ENCODE measurements at regions not wholly inside any gene's neighbourhood (a gene's known extent, or its start where the extent isn't known, plus 50 kb on each side); places are given as distances from the start of the nearest gene placed in this dataset.

DNA sequence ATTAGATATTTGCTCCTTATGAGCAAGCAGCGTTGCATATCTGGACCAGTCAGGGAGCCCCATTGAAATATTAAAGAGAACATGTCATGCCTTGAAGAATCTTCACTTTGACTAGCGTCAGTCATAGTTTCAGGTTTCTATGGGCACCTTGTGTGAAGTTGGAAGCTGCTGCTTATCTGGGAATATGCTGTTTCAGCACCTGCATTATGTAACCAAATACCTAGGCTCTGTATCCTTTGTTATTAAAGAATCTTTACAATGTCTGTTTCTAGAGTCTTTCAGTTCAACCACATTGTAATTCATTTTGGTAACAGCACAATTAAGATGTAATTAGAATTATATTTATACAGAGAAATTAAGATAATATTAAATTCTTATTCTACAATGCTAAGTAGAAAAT lies 818.8 kb upstream of the TYRP1 start:
- Mint-ChIP-seq H3K36me3 (ENCODE audit: low read depth) (no peaks in the 10 kb centered on the region), H3K4me3 (no peak overlapping the region), H3K4me1 (ENCODE audit: low read depth) (no peaks in the 10 kb centered on the region), H3K9me3 (no peaks in the 10 kb centered on the region), H3K27me3 (no peaks in the 10 kb centered on the region), H3K27ac (no peak overlapping the region)
- intact Hi-C loops (cut with micrococcal nuclease): no loop called here

DNA sequence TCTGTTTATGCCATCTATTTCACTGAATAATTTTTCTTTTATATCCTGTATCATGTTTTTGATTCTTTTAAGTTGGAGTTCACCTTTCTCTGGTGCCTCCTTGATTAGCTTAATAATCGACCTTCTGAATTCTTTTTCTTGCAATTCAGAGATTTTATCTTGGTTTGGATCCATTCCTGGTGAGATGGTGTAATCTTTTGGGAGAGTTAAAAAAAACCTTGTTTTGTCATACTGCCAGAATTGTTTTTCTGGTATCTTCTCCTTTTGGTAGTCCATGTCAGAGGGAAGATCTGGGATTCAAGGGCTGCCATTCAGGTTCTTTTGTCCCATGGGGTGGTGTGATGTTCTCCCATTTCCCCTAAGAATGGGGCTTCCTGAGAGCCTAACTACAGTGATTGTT lies 800.8 kb upstream of the TYRP1 start:
- H3K27ac Mint-ChIP-seq: no peak overlapping the region
- H3K9me3 Mint-ChIP-seq: peaks cover 44% of the 10 kb centered on the region
- H3K4me1 Mint-ChIP-seq (ENCODE audit: low read depth): no peaks in the 10 kb centered on the region
- intact Hi-C loops (cut with micrococcal nuclease): no loop called here
- no peaks in the 10 kb centered on the region for H3K36me3 Mint-ChIP-seq (ENCODE audit: low read depth)
- H3K4me3 Mint-ChIP-seq: no peak overlapping the region
- no peaks in the 10 kb centered on the region for H3K27me3 Mint-ChIP-seq

DNA sequence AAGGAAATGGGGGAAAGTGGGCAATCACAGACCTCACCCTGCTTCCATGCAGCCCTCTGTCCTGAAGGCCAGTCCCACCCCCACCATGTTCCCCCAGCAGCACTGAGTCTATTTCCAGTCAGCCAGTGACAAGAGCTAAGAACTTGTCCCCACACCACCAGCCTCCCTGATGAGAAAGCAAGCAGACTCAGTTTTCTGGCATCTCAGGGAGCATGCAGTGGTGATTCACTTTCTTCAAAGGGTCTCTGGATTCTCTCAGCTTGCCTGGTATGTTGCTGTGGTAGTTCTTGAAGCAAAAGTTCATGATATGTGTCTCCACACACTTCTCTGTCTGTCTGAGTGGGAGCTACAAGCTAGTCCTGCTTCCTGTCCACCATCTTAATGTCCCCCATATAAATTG lies 799.9 kb upstream of the TYRP1 start:
- no peak overlapping the region for H3K27ac Mint-ChIP-seq
- intact Hi-C loops (cut with micrococcal nuclease): no loop called here
- H3K4me1 Mint-ChIP-seq (ENCODE audit: low read depth): no peaks in the 10 kb centered on the region
- H3K27me3 Mint-ChIP-seq: no peaks in the 10 kb centered on the region
- H3K36me3 Mint-ChIP-seq (ENCODE audit: low read depth): no peaks in the 10 kb centered on the region
- H3K4me3 Mint-ChIP-seq: no peak overlapping the region
- H3K9me3 Mint-ChIP-seq: peaks cover 44% of the 10 kb centered on the region

DNA sequence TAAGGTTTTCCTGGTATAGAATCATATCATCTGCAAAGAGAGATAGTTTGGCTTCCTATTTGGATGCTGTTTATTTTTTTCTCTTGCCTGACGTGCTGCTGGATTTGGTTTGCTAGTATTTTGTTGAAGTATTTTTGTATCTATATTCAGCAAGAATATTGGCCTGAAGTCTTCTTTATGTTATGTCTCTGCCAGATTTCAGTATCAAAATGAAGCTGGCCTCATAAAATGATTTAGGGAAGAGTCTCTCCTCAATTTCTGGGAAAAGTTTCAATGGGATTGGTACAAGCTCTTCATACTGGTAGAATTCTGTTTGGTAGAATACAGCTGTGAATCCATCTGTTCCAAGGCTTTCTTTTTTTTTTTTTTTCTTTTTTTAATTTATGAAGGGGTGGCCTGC lies 799.0 kb upstream of the TYRP1 start:
- Mint-ChIP-seq H3K4me3 (no peak overlapping the region), H3K27ac (no peak overlapping the region), H3K9me3 (peaks cover 44% of the 10 kb centered on the region), H3K36me3 (ENCODE audit: low read depth) (no peaks in the 10 kb centered on the region), H3K27me3 (no peaks in the 10 kb centered on the region), H3K4me1 (ENCODE audit: low read depth) (no peaks in the 10 kb centered on the region)
- intact Hi-C loops (cut with micrococcal nuclease): no loop called here

GRCh38 chr9:11902610-11903009 lies 790.6 kb upstream of the TYRP1 start:
- intact Hi-C loops (cut with micrococcal nuclease): no loop called here
- Mint-ChIP-seq H3K4me1 (ENCODE audit: low read depth) (no peaks in the 10 kb centered on the region), H3K4me3 (no peak overlapping the region), H3K27me3 (no peaks in the 10 kb centered on the region), H3K9me3 (no peaks in the 10 kb centered on the region), H3K27ac (no peak overlapping the region), H3K36me3 (ENCODE audit: low read depth) (no peaks in the 10 kb centered on the region)

DNA sequence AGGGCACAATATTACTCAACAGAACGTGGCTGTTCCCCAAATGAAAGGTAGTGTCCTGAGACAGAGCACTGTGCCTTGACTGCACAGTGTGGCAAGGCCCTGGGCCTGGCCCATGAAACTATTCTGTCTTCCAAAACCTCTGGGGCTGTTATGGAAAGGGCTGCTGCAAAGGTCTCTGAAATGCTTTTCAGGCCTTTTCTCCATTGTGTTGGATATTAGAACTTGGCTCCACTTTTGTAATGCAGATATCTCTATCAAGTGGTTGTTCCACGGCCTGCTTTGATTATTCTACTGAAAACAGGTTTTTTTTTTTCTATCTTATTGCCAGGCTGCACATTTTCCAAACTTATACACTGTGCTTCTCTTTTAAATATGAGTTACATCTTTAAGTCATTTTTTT lies 777.5 kb upstream of the TYRP1 start:
- Mint-ChIP-seq H3K9me3 (peaks cover 24% of the 10 kb centered on the region), H3K4me1 (ENCODE audit: low read depth) (no peaks in the 10 kb centered on the region), H3K27me3 (no peaks in the 10 kb centered on the region), H3K36me3 (ENCODE audit: low read depth) (no peaks in the 10 kb centered on the region), H3K4me3 (no peak overlapping the region), H3K27ac (no peak overlapping the region)
- intact Hi-C loops (cut with micrococcal nuclease): loop anchor here (10.0 kb wide), 1 partner anchor 49 kb away; no protein-coding TSS in a partner anchor

DNA sequence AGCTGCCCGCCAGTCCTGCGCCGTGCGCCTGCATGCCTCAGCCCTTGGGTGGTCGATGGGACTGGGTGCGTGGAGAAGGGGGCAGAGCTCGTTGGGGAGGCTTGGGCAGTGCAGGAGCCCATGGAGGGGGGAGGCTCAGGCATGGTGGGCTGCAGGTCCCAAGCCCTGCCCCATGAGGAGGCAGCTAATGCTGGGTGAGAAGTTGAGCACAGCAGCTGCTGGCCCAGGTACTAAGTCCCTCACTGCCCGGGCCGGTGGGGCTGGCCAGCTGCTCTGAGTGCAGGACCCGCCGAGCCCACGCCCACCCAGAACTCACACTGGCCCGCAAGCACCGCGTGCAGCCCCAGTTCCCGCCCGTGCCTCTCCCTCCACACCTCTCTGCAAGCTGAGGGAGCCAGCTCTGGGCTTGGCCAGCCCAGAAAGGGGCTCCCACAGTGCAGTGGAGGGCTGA lies 764.3 kb upstream of the TYRP1 start:
- H3K4me3 Mint-ChIP-seq: no peak overlapping the region
- intact Hi-C loops (cut with micrococcal nuclease): no loop called here
- no peaks in the 10 kb centered on the region for H3K4me1 Mint-ChIP-seq (ENCODE audit: low read depth)
- no peaks in the 10 kb centered on the region for H3K36me3 Mint-ChIP-seq (ENCODE audit: low read depth)
- no peaks in the 10 kb centered on the region for H3K27me3 Mint-ChIP-seq
- peaks cover 15% of the 10 kb centered on the region for H3K9me3 Mint-ChIP-seq
- no peak overlapping the region for H3K27ac Mint-ChIP-seq

GRCh38 chr9:11931109-11931508 lies 762.1 kb upstream of the TYRP1 start:
- intact Hi-C loops (cut with micrococcal nuclease): no loop called here
- H3K27ac Mint-ChIP-seq: no peak overlapping the region
- no peaks in the 10 kb centered on the region for H3K36me3 Mint-ChIP-seq (ENCODE audit: low read depth)
- no peak overlapping the region for H3K4me3 Mint-ChIP-seq
- no peaks in the 10 kb centered on the region for H3K4me1 Mint-ChIP-seq (ENCODE audit: low read depth)
- peaks cover 15% of the 10 kb centered on the region for H3K9me3 Mint-ChIP-seq
- H3K27me3 Mint-ChIP-seq: no peaks in the 10 kb centered on the region

DNA sequence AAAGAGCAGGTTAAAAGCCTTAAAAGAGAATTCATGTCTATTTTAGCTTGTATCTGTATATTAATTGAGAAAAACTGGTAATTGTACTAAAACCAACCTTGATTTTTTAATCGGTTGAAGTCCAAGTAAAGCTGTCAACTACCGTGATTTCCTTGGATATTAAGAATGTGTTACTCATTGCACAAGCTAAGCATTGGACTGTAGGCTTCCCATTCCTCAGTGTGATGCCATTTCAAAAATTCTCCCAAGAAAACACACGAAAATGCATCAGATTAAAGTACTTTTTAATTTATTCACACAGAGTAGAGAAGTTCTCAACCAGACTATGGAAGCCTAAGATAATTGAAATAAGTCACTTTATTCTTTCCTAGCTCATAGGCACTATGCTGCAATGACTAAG lies 761.4 kb upstream of the TYRP1 start:
- no peak overlapping the region for H3K27ac Mint-ChIP-seq
- no peaks in the 10 kb centered on the region for H3K27me3 Mint-ChIP-seq
- intact Hi-C loops (cut with micrococcal nuclease): no loop called here

GRCh38 chr9:11933926-11934325 lies 759.3 kb upstream of the TYRP1 start:
- Mint-ChIP-seq H3K4me1 (ENCODE audit: low read depth) (no peaks in the 10 kb centered on the region), H3K4me3 (no peak overlapping the region), H3K36me3 (ENCODE audit: low read depth) (no peaks in the 10 kb centered on the region), H3K27me3 (no peaks in the 10 kb centered on the region), H3K9me3 (peaks cover under 1% of the 10 kb centered on the region), H3K27ac (no peak overlapping the region)
- intact Hi-C loops (cut with micrococcal nuclease): no loop called here

More for the DNA sequence above, 761.4 kb upstream of the TYRP1 start:
- peaks cover 15% of the 10 kb centered on the region for H3K9me3 Mint-ChIP-seq
- no peaks in the 10 kb centered on the region for H3K4me1 Mint-ChIP-seq (ENCODE audit: low read depth)
- H3K36me3 Mint-ChIP-seq (ENCODE audit: low read depth): no peaks in the 10 kb centered on the region
- no peak overlapping the region for H3K4me3 Mint-ChIP-seq

DNA sequence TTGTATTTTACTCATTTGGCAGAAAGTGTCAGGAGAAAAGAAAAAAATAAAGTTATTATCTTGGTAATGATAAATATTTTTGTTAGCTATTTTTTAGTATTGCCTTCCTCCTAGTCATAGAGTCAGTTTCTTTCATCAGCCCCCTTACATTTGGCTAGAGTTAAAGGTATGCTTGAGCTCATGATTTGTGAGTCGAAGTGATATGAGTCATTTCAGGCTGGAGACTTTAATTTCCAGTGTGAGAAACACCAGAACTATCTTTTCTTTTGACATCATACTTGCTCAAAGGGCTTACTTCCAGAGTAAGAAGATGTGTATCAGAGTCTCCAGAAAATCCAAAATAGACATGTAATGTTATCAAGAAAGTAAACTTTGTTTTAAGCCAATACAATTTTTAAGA lies 746.7 kb upstream of the TYRP1 start:
- no peaks in the 10 kb centered on the region for H3K4me1 Mint-ChIP-seq (ENCODE audit: low read depth)
- no peak overlapping the region for H3K4me3 Mint-ChIP-seq
- intact Hi-C loops (cut with micrococcal nuclease): no loop called here
- peaks cover 35% of the 10 kb centered on the region for H3K9me3 Mint-ChIP-seq
- H3K27ac Mint-ChIP-seq: no peak overlapping the region
- no peaks in the 10 kb centered on the region for H3K27me3 Mint-ChIP-seq
- H3K36me3 Mint-ChIP-seq (ENCODE audit: low read depth): no peaks in the 10 kb centered on the region

DNA sequence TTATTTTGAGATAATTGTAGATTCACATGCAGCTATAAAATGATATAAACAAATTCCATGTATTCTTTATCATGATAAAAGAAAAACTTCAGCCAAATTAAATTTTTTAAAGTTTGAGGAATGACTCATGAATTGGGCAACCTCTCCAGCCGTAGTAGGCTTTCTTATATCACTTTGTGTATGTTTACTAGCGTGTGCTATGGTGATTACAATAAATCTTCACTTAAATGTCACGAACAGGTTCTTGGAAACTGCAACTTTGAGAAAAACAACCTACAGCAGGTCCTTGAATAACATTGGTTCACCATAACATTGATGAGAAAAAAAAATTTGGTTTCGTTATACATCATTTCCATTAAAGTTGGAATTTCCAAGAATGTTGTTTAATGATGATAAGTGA lies 730.9 kb upstream of the TYRP1 start:
- H3K36me3 Mint-ChIP-seq (ENCODE audit: low read depth): no peaks in the 10 kb centered on the region
- intact Hi-C loops (cut with micrococcal nuclease): loop anchor here (10.0 kb wide), 2 partner anchors 48 to 78 kb away; no protein-coding TSS in a partner anchor
- no peaks in the 10 kb centered on the region for H3K27me3 Mint-ChIP-seq
- H3K4me3 Mint-ChIP-seq: no peak overlapping the region
- H3K27ac Mint-ChIP-seq: no peak overlapping the region
- peaks cover 18% of the 10 kb centered on the region for H3K9me3 Mint-ChIP-seq
- no peaks in the 10 kb centered on the region for H3K4me1 Mint-ChIP-seq (ENCODE audit: low read depth)

- H3K36me3 Mint-ChIP-seq (ENCODE audit: low read depth): no peaks in the 10 kb centered on the region
- H3K4me3 Mint-ChIP-seq: no peak overlapping the region
- no peak overlapping the region for H3K27ac Mint-ChIP-seq
- no peaks in the 10 kb centered on the region for H3K4me1 Mint-ChIP-seq (ENCODE audit: low read depth)
- no peaks in the 10 kb centered on the region for H3K27me3 Mint-ChIP-seq
- intact Hi-C loops (cut with micrococcal nuclease): loop anchor here (10.0 kb wide), 2 partner anchors 52 to 82 kb away; no protein-coding TSS in a partner anchor
- peaks cover 9% of the 10 kb centered on the region for H3K9me3 Mint-ChIP-seq
Measured at GRCh38 chr9:11966786-11967185, 726.4 kb upstream of the TYRP1 start.

- Mint-ChIP-seq H3K4me1 (ENCODE audit: low read depth) (no peaks in the 10 kb centered on the region), H3K4me3 (no peak overlapping the region), H3K36me3 (ENCODE audit: low read depth) (no peaks in the 10 kb centered on the region), H3K27me3 (no peaks in the 10 kb centered on the region), H3K27ac (no peak overlapping the region), H3K9me3 (peaks cover 4% of the 10 kb centered on the region)
- intact Hi-C loops (cut with micrococcal nuclease): loop anchor here (10.0 kb wide), 2 partner anchors 54 to 84 kb away; no protein-coding TSS in a partner anchor
Measured at GRCh38 chr9:11968631-11969030, 724.6 kb upstream of the TYRP1 start.

- H3K36me3 Mint-ChIP-seq (ENCODE audit: low read depth): no peaks in the 10 kb centered on the region
- H3K27me3 Mint-ChIP-seq: no peaks in the 10 kb centered on the region
- intact Hi-C loops (cut with micrococcal nuclease): no loop called here
- H3K4me1 Mint-ChIP-seq (ENCODE audit: low read depth): no peaks in the 10 kb centered on the region
- H3K4me3 Mint-ChIP-seq: no peak overlapping the region
- no peaks in the 10 kb centered on the region for H3K9me3 Mint-ChIP-seq
- no peak overlapping the region for H3K27ac Mint-ChIP-seq
Measured at GRCh38 chr9:11973011-11973410, 720.2 kb upstream of the TYRP1 start.
